Right lobe of liver (tissue), 6 donors: ENCODE measurements at regions not wholly inside any gene's neighbourhood (a gene's known extent, or its start where the extent isn't known, plus 50 kb on each side); places are given as distances from the start of the nearest gene placed in this dataset.

Experiments
- ATAC-seq, 4 donors: fragments of 200-7000 bp; cut with Tn5 transposase; one replicate each; pipeline ENCODE4 v1.9.1; 2020; ENCODE audit warnings: mild to moderate bottlenecking in 4 of 4, moderate library complexity in 4 of 4
- DNase-seq, 3 donors: peaks; one replicate each; pipeline ENCODE4 v3.0.0-alpha.2; 2020
- H3K27ac ChIP-seq, 3 donors: fragments of 200-600 bp; one replicate each; pipeline ENCODE4 v1.8.0; 2022
- H3K27me3 ChIP-seq, 2 donors: fragments of 200-600 bp; one replicate each; pipeline ENCODE4 v1.8.0; 2022
- H3K36me3 ChIP-seq, 4 donors: fragments of 200-600 bp; sonication (generic) in 1 of 4; one replicate each; pipeline versions ENCODE4 v1.5.1 to v1.8.0; 2017 to 2022; ENCODE audit warnings: control low read depth in 1 of 4
- H3K4me1 ChIP-seq, 4 donors: fragments of 200-600 bp; sonication (generic) in 1 of 4; one replicate each; pipeline versions ENCODE4 v1.5.1 to v1.8.0; 2017 to 2022; ENCODE audit warnings: control low read depth in 1 of 4
- H3K4me3 ChIP-seq, 3 donors: fragments of 200-600 bp; one replicate each; pipeline ENCODE4 v1.8.0; 2022
- H3K9me3 ChIP-seq, 4 donors: fragments of 200-600 bp; sonication (generic) in 1 of 4; one replicate each; pipeline versions ENCODE4 v1.5.1 to v1.8.0; 2017 to 2022; ENCODE audit warnings: control low read depth in 1 of 4
- CTCF ChIP-seq, 4 donors: fragments of 200-600 bp in 3 of 4; fragments of 450-650 bp in 1 of 4; IDR thresholded peaks; one replicate each; pipeline versions ENCODE4 v1.5.1 to v1.8.0; 2016 to 2022; ENCODE audit warnings: antibody characterized with exemption in 4 of 4, mild to moderate bottlenecking in 2 of 4
- POLR2A ChIP-seq: fragments of 450-650 bp; IDR thresholded peaks from one replicate; pipeline ENCODE4 v1.6.1; 2017; ENCODE audit warnings: antibody characterized with exemption, mild to moderate bottlenecking
- WGBS: methylation state at CpG from one replicate; pipeline ENCODE4 v1.1.6; 2018; ENCODE audit warnings: low coverage, low lambda C conversion rate; ENCODE audit not compliant: insufficient coverage; ENCODE audit errors: missing lambda C conversion rate; 5-methylcytosine and 5-hydroxymethylcytosine counted together
- intact Hi-C, 2 donors: fragments of 100-400 bp; cut with DNase I; formaldehyde crosslinking; loops; one replicate each; pipeline versions ENCODE4 v1.11.2 to v1.14.1; 2022
- donor health status: DM: no; HTN: yes; CAD: no.
- donor health status: DM: no; HTN: no; CAD: no.
- donor health status: DM: no; HTN: no; CAD: no.
- donor health status: DM: no; HTN: yes; CAD: no.
- donor health status: DM: no; HTN: yes; CAD: no.

GRCh38 chr16:26273607-26274006 is 581.8 kb downstream of the HS3ST4 start:
- no peak overlapping the region for H3K27ac ChIP-seq
- H3K36me3 ChIP-seq = no peaks in the 10 kb centered on the region
- intact Hi-C loops = no loop called here
- 10% methylated on average over 3 of the region's 3 CpGs for WGBS
- H3K4me1 ChIP-seq = no peaks in the 10 kb centered on the region
- ATAC-seq (no peak), DNase-seq (no peak)
- no peak overlapping the region for H3K4me3 ChIP-seq
- no peaks in the 10 kb centered on the region for H3K9me3 ChIP-seq
- no peaks in the 10 kb centered on the region for H3K27me3 ChIP-seq
- TF ChIP-seq CTCF (IDR thresholded peaks at IDR 0.05) = no peak
- TF ChIP-seq POLR2A = no peak

- H3K4me3 ChIP-seq = no peak overlapping the region
- no peaks in the 10 kb centered on the region for H3K36me3 ChIP-seq
- no peaks in the 10 kb centered on the region for H3K27me3 ChIP-seq
- WGBS = 36% methylated on average over 3 of the region's 3 CpGs
- H3K27ac ChIP-seq = no peak overlapping the region
- intact Hi-C loops = no loop called here
- no peak for DNase-seq
- TF ChIP-seq POLR2A = no peak
- no peak for TF ChIP-seq CTCF (IDR thresholded peaks at IDR 0.05)
- H3K9me3 ChIP-seq = no peaks in the 10 kb centered on the region
- ATAC-seq = no peak
- H3K4me1 ChIP-seq = no peaks in the 10 kb centered on the region
These were observed 583.3 kb downstream of the HS3ST4 start for GRCh38 chr16:26275021-26275590.

GRCh38 chr16:26276289-26276688 is 584.5 kb downstream of the HS3ST4 start:
- intact Hi-C loops = no loop called here
- DNase-seq = no peak
- WGBS = 33% methylated on average over 3 of the region's 4 CpGs
- Histone ChIP-seq H3K27me3 (no peaks in the 10 kb centered on the region), H3K4me1 (no peaks in the 10 kb centered on the region), H3K4me3 (no peak overlapping the region), H3K9me3 (no peaks in the 10 kb centered on the region), H3K27ac (no peak overlapping the region), H3K36me3 (no peaks in the 10 kb centered on the region)
- TF ChIP-seq POLR2A = no peak
- ATAC-seq = no peak

- Histone ChIP-seq H3K9me3 (no peaks in the 10 kb centered on the region), H3K4me1 (no peaks in the 10 kb centered on the region), H3K27me3 (no peaks in the 10 kb centered on the region), H3K36me3 (no peaks in the 10 kb centered on the region), H3K27ac (no peak overlapping the region), H3K4me3 (no peak overlapping the region)
- DNase-seq (no peak), ATAC-seq (no peak)
- WGBS = 46% methylated on average over 6 of the region's 8 CpGs
- no peak for TF ChIP-seq CTCF (IDR thresholded peaks at IDR 0.05)
- TF ChIP-seq POLR2A = no peak
- intact Hi-C loops = no loop called here
These were observed 589.8 kb downstream of the HS3ST4 start for GRCh38 chr16:26281381-26282110.

- Histone ChIP-seq H3K27me3 (no peaks in the 10 kb centered on the region), H3K4me1 (no peaks in the 10 kb centered on the region), H3K4me3 (no peak overlapping the region), H3K27ac (no peak overlapping the region), H3K36me3 (no peaks in the 10 kb centered on the region), H3K9me3 (no peaks in the 10 kb centered on the region)
- intact Hi-C loops = no loop called here
- ATAC-seq (no peak), DNase-seq (no peak)
- 51% methylated on average over 9 of the region's 12 CpGs for WGBS
- TF ChIP-seq POLR2A (no peak), CTCF (IDR thresholded peaks at IDR 0.05) (no peak)
These were observed 604.0 kb downstream of the HS3ST4 start for GRCh38 chr16:26295625-26296304.
